ENCODE measurements at regions not wholly inside any gene's neighbourhood (a gene's known extent, or its start where the extent isn't known, plus 50 kb on each side); places are given as distances from the start of the nearest gene placed in this dataset.
"Not testable (repeated sequence)": the region's sequence is repeated elsewhere in the genome, so short reads cannot be mapped to it uniquely, and the experiment has no call there.

GRCh38 chr11:21658654-21659193 lies 534.2 kb upstream of the ANO5 start:
- no peak for TF ChIP-seq CTCF (IDR thresholded peaks at IDR 0.05; ENCODE audit: low read depth, low read length, missing control alignments)
- DNase-seq (ENCODE audit: low read depth): no peak
- no peak overlapping the region for H3K4me3 ChIP-seq (ENCODE audit: low read depth, low read length)

- not testable (repeated sequence) for DNase-seq (ENCODE audit: low read depth); H3K4me3 ChIP-seq (ENCODE audit: low read depth, low read length)
These were observed 533.5 kb upstream of the ANO5 start for GRCh38 chr11:21659377-21659776.

- no peak overlapping the region for H3K4me3 ChIP-seq (ENCODE audit: low read depth, low read length)
- no peak for DNase-seq (ENCODE audit: low read depth)
- no peak for TF ChIP-seq CTCF (IDR thresholded peaks at IDR 0.05; ENCODE audit: low read depth, low read length, missing control alignments)
These were observed 532.9 kb upstream of the ANO5 start for GRCh38 chr11:21659961-21660360.

- no peak for DNase-seq (ENCODE audit: low read depth)
- no peak overlapping the region for H3K4me3 ChIP-seq (ENCODE audit: low read depth, low read length)
- no peak for TF ChIP-seq CTCF (IDR thresholded peaks at IDR 0.05; ENCODE audit: low read depth, low read length, missing control alignments)
These were observed 517.8 kb upstream of the ANO5 start for GRCh38 chr11:21675049-21675616.

GRCh38 chr11:21687643-21688042 lies 505.2 kb upstream of the ANO5 start:
- DNase-seq (ENCODE audit: low read depth): no peak
- no peak overlapping the region for H3K4me3 ChIP-seq (ENCODE audit: low read depth, low read length)
- TF ChIP-seq CTCF (IDR thresholded peaks at IDR 0.05; ENCODE audit: low read depth, low read length, missing control alignments): no peak

GRCh38 chr11:21704539-21704938 lies 488.3 kb upstream of the ANO5 start:
- DNase-seq (ENCODE audit: low read depth): no peak
- no peak for TF ChIP-seq CTCF (IDR thresholded peaks at IDR 0.05; ENCODE audit: low read depth, low read length, missing control alignments)
- no peak overlapping the region for H3K4me3 ChIP-seq (ENCODE audit: low read depth, low read length)

GRCh38 chr11:21707116-21707739 lies 485.7 kb upstream of the ANO5 start:
- no peak for DNase-seq (ENCODE audit: low read depth)
- no peak for TF ChIP-seq CTCF (IDR thresholded peaks at IDR 0.05; ENCODE audit: low read depth, low read length, missing control alignments)
- no peak overlapping the region for H3K4me3 ChIP-seq (ENCODE audit: low read depth, low read length)

Measured in GM12864 (cell line).